ENCODE measurements at regions not wholly inside any gene's neighbourhood (a gene's known extent, or its start where the extent isn't known, plus 50 kb on each side); places are given as distances from the start of the nearest gene placed in this dataset.

DNA sequence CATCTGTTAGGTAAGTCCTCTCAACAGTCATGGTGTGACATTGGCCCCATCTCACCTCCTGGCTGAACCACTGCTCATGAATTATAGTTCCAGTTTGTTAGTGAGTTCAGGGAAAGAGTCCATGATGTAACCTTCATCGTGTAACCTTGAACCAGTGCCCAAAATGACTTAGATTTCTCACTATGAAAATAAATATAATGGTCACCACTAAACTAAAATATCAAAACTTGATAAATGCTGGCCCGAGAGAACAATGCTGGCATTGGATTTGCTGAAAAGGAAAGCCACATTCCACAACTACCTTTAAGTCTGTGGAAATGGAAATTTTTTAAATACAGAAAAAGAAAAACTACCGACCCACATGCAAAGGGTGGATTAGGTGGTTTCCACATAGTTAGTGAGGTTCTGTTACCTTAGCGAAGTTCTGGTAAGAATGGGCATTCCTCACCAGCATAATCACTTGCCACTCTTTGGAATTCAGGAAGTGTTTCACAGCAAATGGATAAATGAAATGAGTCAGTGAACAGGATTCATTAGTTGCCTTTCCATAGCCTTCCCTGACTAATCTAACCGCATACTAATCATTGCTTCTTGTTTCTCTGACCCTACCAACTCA is 133.9 kb upstream of the CTAGE1 start:
- TF ChIP-seq EZH2 (IDR thresholded peaks at IDR 0.05; ENCODE audit: borderline replicate concordance, low read length): no peak
- TF ChIP-seq, protein P1, sequence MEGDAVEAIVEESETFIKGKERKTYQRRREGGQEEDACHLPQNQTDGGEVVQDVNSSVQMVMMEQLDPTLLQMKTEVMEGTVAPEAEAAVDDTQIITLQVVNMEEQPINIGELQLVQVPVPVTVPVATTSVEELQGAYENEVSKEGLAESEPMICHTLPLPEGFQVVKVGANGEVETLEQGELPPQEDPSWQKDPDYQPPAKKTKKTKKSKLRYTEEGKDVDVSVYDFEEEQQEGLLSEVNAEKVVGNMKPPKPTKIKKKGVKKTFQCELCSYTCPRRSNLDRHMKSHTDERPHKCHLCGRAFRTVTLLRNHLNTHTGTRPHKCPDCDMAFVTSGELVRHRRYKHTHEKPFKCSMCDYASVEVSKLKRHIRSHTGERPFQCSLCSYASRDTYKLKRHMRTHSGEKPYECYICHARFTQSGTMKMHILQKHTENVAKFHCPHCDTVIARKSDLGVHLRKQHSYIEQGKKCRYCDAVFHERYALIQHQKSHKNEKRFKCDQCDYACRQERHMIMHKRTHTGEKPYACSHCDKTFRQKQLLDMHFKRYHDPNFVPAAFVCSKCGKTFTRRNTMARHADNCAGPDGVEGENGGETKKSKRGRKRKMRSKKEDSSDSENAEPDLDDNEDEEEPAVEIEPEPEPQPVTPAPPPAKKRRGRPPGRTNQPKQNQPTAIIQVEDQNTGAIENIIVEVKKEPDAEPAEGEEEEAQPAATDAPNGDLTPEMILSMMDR (IDR thresholded peaks at IDR 0.05; ENCODE audit: low read length): no peak
